GM21576 (cell line): ENCODE measurements at regions not wholly inside any gene's neighbourhood (a gene's known extent, or its start where the extent isn't known, plus 50 kb on each side); places are given as distances from the start of the nearest gene placed in this dataset.
A peak's percentile ranks its signal among the peaks of the same experiment; 100 is the strongest.

Experiments
- ATAC-seq: cut with Tn5 transposase; IDR thresholded peaks from one replicate; pipeline ENCODE4 v1.9.1; 2021; ENCODE audit warnings: mild to moderate bottlenecking, moderate library complexity; ENCODE audit not compliant: unreplicated experiment

- no peak for ATAC-seq
Measured at GRCh38 chr3:43892526-43892925, 201.8 kb downstream of the ABHD5 start.

- no peak for ATAC-seq
Measured at GRCh38 chr3:43893727-43894126, 203.0 kb downstream of the ABHD5 start.

DNA sequence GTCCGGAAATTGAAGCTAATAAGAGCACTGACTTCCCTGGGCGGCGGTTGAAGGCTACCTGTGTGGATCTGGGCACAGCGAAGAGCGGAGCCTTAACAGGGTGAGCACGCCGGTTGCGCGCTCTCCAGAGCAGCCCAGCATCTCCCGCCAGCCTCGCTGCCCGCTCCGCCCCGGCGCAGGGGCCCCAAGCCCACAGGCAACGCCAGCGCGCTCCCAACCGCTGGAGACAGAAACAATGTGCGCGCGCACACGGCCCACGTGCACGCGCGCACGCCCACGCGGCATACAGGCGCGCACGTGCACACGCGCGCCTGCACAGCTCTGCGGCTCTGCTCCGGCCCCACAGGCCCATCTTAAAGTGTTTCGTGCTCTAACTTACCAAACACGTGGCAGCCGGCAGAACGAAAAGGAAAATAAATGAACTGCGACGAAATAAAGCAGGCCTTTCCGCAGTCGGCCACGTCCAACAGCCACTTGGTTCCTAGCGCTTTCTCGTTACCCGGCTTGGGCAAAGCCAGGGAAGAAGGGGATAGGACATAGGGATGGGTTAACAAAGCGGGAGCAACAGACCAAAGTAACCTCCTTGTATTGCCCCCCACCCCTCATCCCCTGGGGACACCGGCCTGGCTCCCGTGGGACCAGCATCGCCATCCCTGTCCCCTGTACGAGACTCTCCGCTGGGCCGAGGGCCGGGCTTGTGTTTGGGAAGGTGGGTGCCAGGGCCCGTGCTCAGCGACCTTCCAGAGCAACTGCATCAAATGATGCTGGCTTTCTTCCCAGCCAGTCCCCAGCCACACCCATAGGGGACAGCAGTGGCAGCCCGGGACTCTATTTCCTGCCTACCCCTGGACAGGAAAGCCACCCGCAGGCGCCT lies 203.7 kb downstream of the ABHD5 start:
- ATAC-seq: no peak

DNA sequence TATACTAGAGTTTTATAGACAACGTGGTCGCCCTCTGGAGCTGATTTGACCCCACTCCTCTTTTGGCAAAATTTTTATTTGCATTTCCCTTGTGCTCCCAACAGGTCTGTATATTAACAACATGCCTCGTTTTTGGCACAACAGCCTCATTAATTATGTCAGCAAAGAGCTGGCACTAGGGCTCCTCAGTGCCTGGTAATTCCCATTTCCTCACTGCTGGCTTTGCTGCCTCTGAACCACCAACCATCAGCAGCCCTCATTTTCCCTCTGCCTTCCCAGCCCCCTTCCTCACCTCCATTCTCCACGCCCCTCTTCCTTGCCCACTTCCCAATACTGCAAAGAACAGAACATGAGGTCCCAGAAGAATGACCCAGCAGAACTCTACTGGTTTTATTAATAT lies 204.8 kb downstream of the ABHD5 start:
- ATAC-seq: no peak

DNA sequence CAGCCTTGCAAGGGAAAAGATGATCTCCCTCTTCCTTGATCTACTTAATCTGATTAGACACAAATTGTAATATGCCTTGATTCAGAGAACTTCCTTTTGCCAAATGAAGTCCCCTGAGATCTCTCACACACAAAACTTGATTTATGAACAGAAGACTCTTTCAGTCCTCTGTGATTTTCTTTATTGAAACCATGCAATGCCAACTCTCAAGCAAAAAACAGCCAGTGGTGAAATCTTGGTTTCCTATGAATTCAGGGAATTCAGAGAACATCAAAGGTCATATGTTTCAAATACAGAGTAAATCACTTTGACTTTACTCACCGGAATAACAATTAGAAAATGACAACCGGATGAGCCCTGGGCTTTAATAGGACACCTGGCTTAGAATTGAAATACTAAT lies 211.7 kb downstream of the ABHD5 start:
- no peak for ATAC-seq

DNA sequence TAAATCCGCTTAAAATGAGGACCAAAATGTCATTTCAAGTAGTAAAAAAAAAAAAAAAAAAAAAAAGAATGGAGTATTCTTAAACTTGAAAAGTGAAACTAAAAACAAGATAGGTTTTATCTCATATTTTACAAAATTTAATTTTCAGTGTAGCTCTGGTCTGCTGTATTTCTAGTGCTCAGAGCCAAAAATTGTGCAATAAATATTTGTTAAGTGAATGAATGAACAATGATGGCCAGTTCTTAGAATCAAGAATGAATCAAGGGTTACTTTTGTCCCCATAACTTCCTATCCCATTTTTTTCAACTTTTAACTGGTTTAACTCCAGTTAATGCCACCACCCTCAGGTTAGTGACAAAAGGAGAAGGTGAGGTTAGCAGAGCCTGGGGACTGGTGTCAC lies 214.4 kb downstream of the ABHD5 start:
- no peak for ATAC-seq

DNA sequence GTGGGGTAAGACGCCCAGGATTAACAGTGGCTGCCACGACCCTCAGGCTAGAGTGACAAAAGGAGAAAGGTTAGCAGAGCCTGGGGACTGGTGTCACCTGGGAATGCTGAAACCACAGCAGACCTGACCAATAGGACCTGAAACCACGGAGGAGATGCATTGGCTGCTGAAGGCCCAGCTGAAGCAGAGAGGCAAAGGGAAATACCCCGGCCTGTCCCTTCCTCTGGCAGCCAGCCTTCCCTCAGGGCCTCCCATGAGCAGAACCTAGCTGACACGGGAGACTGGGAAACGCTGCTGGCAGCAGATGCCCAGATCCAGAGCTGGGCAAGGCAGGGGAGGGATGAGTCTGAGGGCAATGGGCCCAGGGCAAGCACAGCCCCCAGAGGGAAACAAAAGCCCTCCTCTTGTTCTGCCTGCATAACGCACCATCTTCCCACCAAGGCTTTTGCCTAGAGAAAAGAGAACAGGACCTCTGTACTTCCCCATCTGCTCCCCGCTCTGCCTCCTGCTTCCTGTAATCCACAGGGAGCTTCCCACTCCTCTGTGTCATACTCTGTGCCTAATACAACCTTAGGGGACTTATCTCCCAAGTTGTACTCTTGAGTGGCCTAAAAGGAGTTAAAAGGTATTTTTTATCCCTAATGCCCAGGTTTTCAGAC lies 216.2 kb downstream of the ABHD5 start:
- ATAC-seq: no peak

DNA sequence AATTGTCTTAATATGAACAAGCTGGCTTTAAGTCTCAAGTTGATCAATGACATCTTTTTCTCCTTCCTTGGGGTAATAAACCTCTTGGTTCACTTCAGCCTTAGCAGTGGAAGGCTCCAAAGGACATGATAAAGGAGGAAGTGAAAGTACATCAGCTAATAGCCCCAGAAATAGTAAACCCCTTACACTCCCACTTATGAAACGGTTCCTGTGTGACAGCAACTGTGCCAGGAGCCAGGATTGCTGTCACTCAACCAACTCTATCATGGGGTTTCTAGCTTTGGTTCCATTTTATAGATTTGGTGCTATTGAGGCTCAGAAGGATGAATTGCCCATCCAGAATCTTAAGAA lies 216.7 kb downstream of the ABHD5 start:
- ATAC-seq: peak; percentile 98

- ATAC-seq: no peak
Measured at GRCh38 chr3:43908456-43908855, 217.7 kb downstream of the ABHD5 start.

GRCh38 chr3:43909149-43909548 lies 218.4 kb downstream of the ABHD5 start:
- no peak for ATAC-seq

DNA sequence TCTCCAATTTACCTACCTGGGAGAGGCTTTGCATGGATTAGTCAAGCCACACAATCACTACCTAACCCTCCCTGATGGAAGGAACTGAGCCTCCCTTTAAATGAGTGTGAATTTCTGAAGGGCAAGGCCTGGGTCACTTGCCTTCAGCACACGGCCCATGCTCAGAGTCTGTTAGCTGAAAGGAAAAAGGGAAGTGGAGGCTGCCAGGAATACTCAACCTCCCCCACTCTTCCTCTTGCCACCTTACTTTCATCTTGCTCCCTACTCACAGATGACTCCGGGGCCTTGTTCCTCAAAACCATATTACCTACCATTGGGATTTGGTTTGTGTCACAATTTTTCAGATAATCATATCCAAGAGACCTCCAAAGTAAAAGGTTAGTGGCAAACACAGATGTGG lies 220.0 kb downstream of the ABHD5 start:
- ATAC-seq: no peak

DNA sequence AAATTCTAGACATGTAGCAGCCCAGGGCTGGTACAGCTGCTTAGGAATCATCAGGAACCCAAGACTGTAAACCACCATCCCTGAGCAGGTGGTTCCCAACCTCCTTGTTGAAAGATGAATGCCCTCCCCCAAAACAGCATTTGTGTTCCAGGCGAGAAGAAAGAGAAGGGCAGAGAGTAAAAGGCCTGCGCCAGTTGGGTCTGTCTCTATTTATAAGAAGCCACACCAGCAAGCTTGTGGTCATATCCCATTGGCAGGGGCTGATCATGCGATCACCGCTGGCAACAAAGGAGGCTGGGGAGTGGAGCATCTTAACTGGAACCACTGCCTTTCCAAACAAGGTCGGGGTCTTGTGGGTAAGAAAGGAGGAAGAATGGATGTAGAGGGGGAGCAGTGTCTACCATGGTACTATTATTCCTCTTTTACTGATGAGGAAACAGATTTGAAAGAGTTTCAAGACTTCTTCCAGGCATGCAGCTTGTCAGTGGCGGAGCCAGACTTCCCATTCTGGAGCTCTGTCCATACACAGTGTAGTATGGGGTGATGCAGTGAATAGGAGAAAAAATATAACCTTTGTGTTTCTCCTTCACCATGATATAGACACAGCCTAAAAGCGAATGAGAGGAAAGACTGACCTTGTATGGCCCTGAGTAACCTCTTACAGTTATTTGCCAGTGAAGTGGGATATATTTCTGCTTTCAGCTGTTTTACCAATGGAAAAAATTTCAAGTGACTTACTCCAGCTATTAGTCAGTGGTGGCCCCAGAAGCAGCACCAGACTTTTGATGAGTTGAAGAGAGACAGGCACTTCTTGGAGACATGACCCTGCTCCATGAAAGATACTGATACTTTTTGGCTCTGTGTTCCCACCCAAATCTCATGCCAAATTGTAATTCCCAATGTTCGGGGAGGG lies 222.6 kb downstream of the ABHD5 start:
- ATAC-seq: no peak

GRCh38 chr3:43914269-43914668 lies 223.5 kb downstream of the ABHD5 start:
- no peak for ATAC-seq

DNA sequence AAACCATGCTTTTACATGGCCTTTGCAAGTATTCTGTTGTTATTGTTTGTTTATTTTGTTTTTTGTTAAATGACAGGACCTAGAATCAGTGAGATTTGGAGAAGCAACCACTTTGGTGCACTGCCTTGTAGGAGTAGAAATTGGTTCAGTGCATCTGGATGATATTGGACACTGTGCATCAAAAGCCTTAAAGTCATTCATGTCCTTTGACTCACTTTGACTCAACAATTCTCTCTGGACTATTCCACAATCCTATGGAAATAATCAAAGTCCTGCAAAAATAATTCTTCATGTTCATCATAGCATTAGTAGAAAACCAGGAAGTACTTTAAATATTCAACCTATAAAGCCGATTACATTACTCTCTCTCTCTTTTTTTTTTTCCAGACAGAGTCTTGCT lies 224.8 kb downstream of the ABHD5 start:
- ATAC-seq: no peak

DNA sequence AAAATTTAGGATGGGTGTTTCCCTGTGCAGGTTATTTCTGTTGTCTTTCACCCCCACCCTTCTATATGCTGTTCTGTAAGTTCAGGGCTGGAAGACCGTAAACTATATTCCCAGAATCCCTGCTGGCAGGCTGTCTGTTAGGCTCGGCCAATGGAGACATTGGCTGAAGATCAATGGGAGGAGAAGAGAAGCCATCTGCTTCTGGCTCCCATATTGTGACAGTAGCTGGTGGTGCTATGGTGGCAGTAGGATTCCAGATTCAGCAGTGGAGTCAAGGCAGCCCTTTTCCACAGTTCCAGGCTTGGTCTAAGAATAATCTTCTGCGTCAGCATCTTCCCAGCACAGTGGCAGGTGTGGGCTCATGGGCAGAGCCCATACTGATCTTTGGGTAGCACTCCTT lies 226.6 kb downstream of the ABHD5 start:
- no peak for ATAC-seq

GRCh38 chr3:43919029-43919428 lies 228.3 kb downstream of the ABHD5 start:
- ATAC-seq: no peak

DNA sequence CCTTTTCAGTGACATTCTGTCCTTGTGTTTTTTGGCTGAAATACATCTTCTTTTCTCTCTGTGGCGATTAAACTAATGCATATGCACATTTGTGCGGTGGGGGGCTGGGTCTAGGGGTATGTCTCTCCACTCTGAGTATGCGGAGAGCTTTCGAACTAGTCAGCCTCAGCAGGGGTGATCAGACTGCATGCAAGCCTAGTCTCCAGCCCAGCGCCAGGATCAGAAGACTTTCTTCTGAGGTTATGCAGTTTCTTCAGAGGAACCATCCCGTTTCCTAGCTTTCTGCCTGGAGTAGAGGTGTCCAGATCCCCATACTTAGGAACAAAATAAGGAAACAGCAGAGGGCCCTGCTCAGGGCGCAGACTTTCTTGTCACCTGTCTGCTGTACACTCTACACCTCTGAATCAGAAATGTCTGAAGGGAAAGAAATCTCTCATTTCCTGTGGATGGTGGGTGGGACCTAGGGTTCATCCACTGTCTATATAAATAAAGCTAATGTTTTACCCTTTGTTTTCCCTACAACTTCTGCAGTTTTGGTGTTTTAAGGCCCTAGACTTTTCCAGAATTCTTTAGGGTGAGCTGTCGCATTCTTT lies 230.4 kb downstream of the ABHD5 start:
- no peak for ATAC-seq

DNA sequence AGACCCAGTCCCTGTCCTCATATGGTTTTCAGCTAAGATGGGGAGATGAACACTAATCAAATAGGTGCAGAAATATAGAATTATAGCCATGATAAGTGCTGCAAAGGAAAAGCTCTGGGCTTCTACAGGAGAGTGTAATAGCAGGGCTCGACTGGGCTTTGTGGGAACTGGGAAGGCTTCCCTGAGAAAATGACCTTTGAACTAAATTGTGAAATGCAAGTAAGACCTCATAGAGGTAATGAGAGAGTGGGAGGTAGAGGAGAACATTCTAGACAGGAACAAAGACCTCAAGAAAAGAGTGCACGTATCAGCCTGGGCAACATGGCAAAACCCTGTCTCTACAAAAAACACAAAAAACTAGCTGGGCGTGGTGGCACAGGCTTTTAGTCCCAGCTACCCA lies 231.6 kb downstream of the ABHD5 start:
- no peak for ATAC-seq

GRCh38 chr3:43923104-43923882 lies 232.6 kb downstream of the ABHD5 start:
- no peak for ATAC-seq

DNA sequence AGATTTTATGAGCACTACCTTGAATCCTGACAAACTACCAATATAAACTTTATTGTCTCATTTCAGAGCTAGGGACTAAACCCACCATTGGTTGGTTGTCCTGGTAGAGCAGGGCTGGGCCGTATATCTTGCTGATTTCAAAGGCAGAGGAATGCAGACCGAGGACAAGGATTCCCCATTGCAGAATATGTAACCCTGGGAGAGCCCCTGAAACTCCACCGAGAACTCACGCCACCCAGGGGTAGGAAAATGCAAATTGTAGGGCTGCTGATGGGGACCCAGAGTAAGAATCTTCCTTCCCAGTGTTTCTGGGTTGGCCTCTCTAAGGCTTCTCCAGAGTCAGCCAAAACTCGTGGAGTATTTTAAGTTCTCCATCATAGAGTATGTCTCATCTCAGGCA lies 235.3 kb downstream of the ABHD5 start:
- ATAC-seq: no peak
